B cell (primary cell): ENCODE measurements at regions not wholly inside any gene's neighbourhood (a gene's known extent, or its start where the extent isn't known, plus 50 kb on each side); places are given as distances from the start of the nearest gene placed in this dataset.

ENCODE experiments used
- EZH2 ChIP-seq: IDR thresholded peaks from 2 replicates; pipeline ENCODE4 v1.6.1; 2012; ENCODE audit warnings: borderline replicate concordance, low read depth, mild to moderate bottlenecking, moderate library complexity, low read length; ENCODE audit not compliant: insufficient read depth, poor library complexity, severe bottlenecking
- TF ChIP-seq, protein P1 (sequence below): fragments of 200-600 bp; IDR thresholded peaks from one replicate; pipeline ENCODE4 v1.8.0; 2022; ENCODE audit warnings: antibody characterized with exemption, mild to moderate bottlenecking

DNA sequence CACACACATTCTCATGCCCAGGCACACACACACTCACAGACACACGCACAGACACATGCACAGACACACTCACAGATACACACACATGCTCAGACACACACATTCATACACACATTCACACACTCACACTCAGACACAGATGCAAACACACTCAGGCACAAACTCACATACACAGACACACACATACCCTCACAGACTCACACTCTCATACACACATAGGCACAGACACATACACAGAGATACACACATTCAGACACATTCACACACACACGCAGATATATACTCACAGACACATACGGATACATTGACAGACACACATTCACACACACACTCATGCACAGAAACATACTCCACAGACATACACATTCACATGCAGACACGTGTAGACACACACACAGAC lies 89.6 kb downstream of the RBFOX3 start:
- TF ChIP-seq, protein P1, sequence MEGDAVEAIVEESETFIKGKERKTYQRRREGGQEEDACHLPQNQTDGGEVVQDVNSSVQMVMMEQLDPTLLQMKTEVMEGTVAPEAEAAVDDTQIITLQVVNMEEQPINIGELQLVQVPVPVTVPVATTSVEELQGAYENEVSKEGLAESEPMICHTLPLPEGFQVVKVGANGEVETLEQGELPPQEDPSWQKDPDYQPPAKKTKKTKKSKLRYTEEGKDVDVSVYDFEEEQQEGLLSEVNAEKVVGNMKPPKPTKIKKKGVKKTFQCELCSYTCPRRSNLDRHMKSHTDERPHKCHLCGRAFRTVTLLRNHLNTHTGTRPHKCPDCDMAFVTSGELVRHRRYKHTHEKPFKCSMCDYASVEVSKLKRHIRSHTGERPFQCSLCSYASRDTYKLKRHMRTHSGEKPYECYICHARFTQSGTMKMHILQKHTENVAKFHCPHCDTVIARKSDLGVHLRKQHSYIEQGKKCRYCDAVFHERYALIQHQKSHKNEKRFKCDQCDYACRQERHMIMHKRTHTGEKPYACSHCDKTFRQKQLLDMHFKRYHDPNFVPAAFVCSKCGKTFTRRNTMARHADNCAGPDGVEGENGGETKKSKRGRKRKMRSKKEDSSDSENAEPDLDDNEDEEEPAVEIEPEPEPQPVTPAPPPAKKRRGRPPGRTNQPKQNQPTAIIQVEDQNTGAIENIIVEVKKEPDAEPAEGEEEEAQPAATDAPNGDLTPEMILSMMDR: no peak
- TF ChIP-seq EZH2: no peak
